WTC11 (cell line): ENCODE measurements at regions not wholly inside any gene's neighbourhood (a gene's known extent, or its start where the extent isn't known, plus 50 kb on each side); places are given as distances from the start of the nearest gene placed in this dataset.

Experiments used
- ATAC-seq: fragments of 200-7000 bp; cut with Tn5 transposase; 2 replicates; pipeline ENCODE4 v1.10.0; 2021; ENCODE audit warnings: mild to moderate bottlenecking, moderate library complexity
- CTCF ChIA-PET: fragments of 300-600 bp; sonication (Branson Sonifier 250); formaldehyde crosslinking; loops from one replicate; lab custom pipeline; 2021; ENCODE audit warnings: antibody characterized with exemption; lab: Charles Lee
- POLR2A ChIA-PET: fragments of 350-600 bp; sonication (Branson Sonifier 250); formaldehyde crosslinking; loops from one replicate; lab custom pipeline; 2021; ENCODE audit warnings: antibody characterized with exemption; lab: Charles Lee
- DNase-seq: peaks from one replicate; pipeline ENCODE4 v3.0.0; 2021; ENCODE audit warnings: low spot score
- H3K27ac Mint-ChIP-seq: 2 replicates; pipeline ENCODE4 v1.8.0; 2021; ENCODE audit warnings: mixed read lengths
- H3K27me3 Mint-ChIP-seq: 2 replicates; pipeline ENCODE4 v1.8.0; 2021; ENCODE audit warnings: low read depth, mild to moderate bottlenecking, moderate library complexity, mixed read lengths
- H3K36me3 Mint-ChIP-seq: 2 replicates; pipeline ENCODE4 v1.8.0; 2021; ENCODE audit warnings: mixed read lengths
- H3K4me1 Mint-ChIP-seq: 2 replicates; pipeline ENCODE4 v1.8.0; 2022; ENCODE audit warnings: mixed read lengths
- H3K4me3 Mint-ChIP-seq: 2 replicates; pipeline ENCODE4 v1.8.0; 2021; ENCODE audit warnings: mild to moderate bottlenecking, moderate library complexity, mixed read lengths
- H3K9me3 Mint-ChIP-seq: 2 replicates; pipeline ENCODE4 v1.8.0; 2021; ENCODE audit warnings: mixed read lengths
- ETV6 ChIP-seq: sonication (generic); formaldehyde crosslinking; IDR thresholded peaks from 2 replicates; pipeline ENCODE4 v1.8.1; 2022; ENCODE audit warnings: mild to moderate bottlenecking, missing genetic modification reagents
- FOXJ3 ChIP-seq: sonication (generic); formaldehyde crosslinking; IDR thresholded peaks from 2 replicates; pipeline ENCODE4 v1.9.0; 2021; ENCODE audit warnings: missing genetic modification reagents, mild to moderate bottlenecking, borderline replicate concordance
- FOXK1 ChIP-seq: sonication (generic); formaldehyde crosslinking; IDR thresholded peaks from 2 replicates; pipeline ENCODE4 v1.8.0; 2022; ENCODE audit warnings: mild to moderate bottlenecking, moderate library complexity, missing genetic modification reagents
- MYBL2 ChIP-seq: sonication (generic); formaldehyde crosslinking; IDR thresholded peaks from 2 replicates; pipeline ENCODE4 v1.8.1; 2023; ENCODE audit warnings: mild to moderate bottlenecking, moderate library complexity, missing genetic modification reagents
- NFE2L1 ChIP-seq: sonication (generic); formaldehyde crosslinking; IDR thresholded peaks from 2 replicates; pipeline ENCODE4 v1.8.1; 2023; ENCODE audit warnings: missing genetic modification reagents
- STAT6 ChIP-seq: sonication (generic); formaldehyde crosslinking; conservative IDR thresholded peaks from 2 replicates; pipeline ENCODE4 v1.8.1; 2023; ENCODE audit warnings: mild to moderate bottlenecking, low read depth, missing genetic modification reagents, moderate library complexity
- ZBTB43 ChIP-seq: sonication (generic); formaldehyde crosslinking; IDR thresholded peaks from 2 replicates; pipeline ENCODE4 v1.8.1; 2023; ENCODE audit warnings: mild to moderate bottlenecking, missing genetic modification reagents
- TF ChIP-seq, protein P1 (sequence below): sonication (generic); formaldehyde crosslinking; IDR thresholded peaks from 2 replicates; pipeline ENCODE4 v1.8.0; 2023; ENCODE audit warnings: missing genetic modification reagents
- TF ChIP-seq, protein P2 (sequence below): fragments of 250-450 bp; sonication (Bioruptor Pico); IDR thresholded peaks from 2 replicates; pipeline ENCODE4 v2.1.2; 2022; ENCODE audit warnings: mild to moderate bottlenecking, moderate library complexity
- TF ChIP-seq, protein P3 (sequence below): sonication (generic); formaldehyde crosslinking; IDR thresholded peaks from 2 replicates; pipeline ENCODE4 v1.8.1; 2023; ENCODE audit warnings: mild to moderate bottlenecking, missing genetic modification reagents, borderline replicate concordance
- TF ChIP-seq, protein P4 (sequence below): sonication (generic); formaldehyde crosslinking; IDR thresholded peaks from 2 replicates; pipeline ENCODE4 v1.8.0; 2022; ENCODE audit warnings: mild to moderate bottlenecking, missing genetic modification reagents
- TF ChIP-seq, protein P5 (sequence below): fragments of 250-450 bp; sonication (Bioruptor Pico); IDR thresholded peaks from 2 replicates; pipeline ENCODE4 v1.9.0; 2021; ENCODE audit warnings: moderate library complexity, mild to moderate bottlenecking, inconsistent platforms, borderline replicate concordance

- TF ChIP-seq, protein P1, sequence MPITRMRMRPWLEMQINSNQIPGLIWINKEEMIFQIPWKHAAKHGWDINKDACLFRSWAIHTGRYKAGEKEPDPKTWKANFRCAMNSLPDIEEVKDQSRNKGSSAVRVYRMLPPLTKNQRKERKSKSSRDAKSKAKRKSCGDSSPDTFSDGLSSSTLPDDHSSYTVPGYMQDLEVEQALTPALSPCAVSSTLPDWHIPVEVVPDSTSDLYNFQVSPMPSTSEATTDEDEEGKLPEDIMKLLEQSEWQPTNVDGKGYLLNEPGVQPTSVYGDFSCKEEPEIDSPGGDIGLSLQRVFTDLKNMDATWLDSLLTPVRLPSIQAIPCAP (CRISPR knock-in tag) = no peak
- TF ChIP-seq, protein P2, sequence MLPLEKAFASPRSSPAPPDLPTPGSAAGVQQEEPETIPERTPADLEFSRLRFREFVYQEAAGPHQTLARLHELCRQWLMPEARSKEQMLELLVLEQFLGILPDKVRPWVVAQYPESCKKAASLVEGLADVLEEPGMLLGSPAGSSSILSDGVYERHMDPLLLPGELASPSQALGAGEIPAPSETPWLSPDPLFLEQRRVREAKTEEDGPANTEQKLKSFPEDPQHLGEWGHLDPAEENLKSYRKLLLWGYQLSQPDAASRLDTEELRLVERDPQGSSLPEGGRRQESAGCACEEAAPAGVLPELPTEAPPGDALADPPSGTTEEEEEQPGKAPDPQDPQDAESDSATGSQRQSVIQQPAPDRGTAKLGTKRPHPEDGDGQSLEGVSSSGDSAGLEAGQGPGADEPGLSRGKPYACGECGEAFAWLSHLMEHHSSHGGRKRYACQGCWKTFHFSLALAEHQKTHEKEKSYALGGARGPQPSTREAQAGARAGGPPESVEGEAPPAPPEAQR (CRISPR knock-in tag) = no peak
- TF ChIP-seq MYBL2 (CRISPR knock-in tag) (no peak), STAT6 (CRISPR knock-in tag) (no peak)
- TF ChIP-seq, protein P3, sequence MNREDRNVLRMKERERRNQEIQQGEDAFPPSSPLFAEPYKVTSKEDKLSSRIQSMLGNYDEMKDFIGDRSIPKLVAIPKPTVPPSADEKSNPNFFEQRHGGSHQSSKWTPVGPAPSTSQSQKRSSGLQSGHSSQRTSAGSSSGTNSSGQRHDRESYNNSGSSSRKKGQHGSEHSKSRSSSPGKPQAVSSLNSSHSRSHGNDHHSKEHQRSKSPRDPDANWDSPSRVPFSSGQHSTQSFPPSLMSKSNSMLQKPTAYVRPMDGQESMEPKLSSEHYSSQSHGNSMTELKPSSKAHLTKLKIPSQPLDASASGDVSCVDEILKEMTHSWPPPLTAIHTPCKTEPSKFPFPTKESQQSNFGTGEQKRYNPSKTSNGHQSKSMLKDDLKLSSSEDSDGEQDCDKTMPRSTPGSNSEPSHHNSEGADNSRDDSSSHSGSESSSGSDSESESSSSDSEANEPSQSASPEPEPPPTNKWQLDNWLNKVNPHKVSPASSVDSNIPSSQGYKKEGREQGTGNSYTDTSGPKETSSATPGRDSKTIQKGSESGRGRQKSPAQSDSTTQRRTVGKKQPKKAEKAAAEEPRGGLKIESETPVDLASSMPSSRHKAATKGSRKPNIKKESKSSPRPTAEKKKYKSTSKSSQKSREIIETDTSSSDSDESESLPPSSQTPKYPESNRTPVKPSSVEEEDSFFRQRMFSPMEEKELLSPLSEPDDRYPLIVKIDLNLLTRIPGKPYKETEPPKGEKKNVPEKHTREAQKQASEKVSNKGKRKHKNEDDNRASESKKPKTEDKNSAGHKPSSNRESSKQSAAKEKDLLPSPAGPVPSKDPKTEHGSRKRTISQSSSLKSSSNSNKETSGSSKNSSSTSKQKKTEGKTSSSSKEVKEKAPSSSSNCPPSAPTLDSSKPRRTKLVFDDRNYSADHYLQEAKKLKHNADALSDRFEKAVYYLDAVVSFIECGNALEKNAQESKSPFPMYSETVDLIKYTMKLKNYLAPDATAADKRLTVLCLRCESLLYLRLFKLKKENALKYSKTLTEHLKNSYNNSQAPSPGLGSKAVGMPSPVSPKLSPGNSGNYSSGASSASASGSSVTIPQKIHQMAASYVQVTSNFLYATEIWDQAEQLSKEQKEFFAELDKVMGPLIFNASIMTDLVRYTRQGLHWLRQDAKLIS (CRISPR knock-in tag) = no peak
Observed at GRCh38 chr10:71127773-71128172, 84.6 kb upstream of the UNC5B start (continued).

DNA sequence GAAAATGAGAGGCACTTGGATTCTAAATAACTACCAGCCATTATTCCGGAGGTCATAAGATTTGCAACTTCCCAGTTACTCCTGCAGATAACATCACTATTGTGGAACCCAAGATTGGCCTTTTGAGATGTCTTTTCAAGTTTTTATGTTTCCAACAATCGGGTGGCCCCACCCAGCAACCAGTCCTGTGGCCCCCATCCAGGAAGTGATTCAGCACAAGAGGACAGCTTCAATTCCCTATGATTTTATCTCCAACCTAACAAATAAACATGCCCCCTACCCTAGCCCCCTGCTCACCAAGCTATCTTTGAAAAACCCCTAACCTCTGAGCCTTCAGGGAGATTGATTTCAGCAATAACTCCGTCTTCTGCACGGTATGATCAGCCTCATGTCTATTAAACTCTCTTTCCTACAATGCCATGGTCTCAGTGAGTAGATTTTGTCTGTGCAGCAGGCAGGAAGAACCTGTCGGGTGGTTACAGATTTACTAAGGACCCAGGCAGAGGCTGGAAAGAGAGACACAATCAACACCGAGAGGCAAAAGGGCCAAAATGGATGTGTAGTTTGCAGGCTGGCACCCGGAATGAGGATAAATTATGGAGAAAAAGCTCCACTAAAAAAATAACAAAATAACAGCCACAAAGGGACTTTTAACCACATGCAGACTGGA lies 83.9 kb upstream of the UNC5B start:
- Mint-ChIP-seq H3K36me3 (no peaks in the 10 kb centered on the region), H3K9me3 (no peaks in the 10 kb centered on the region), H3K27me3 (peaks cover 11% of the 10 kb centered on the region), H3K27ac (no peak overlapping the region), H3K4me1 (peaks cover 14% of the 10 kb centered on the region), H3K4me3 (no peak overlapping the region)
- ChIA-PET POLR2A (no interaction called here), CTCF (no interaction called here)
- ATAC-seq = no peak
- TF ChIP-seq, protein P4, sequence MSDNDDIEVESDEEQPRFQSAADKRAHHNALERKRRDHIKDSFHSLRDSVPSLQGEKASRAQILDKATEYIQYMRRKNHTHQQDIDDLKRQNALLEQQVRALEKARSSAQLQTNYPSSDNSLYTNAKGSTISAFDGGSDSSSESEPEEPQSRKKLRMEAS (CRISPR knock-in tag) = no peak
- TF ChIP-seq FOXJ3 (CRISPR knock-in tag) (no peak), NFE2L1 (CRISPR knock-in tag) (no peak), STAT6 (CRISPR knock-in tag) (no peak), FOXK1 (CRISPR knock-in tag) (no peak)
- no peak for DNase-seq

- no peak overlapping the region for H3K27ac Mint-ChIP-seq
- ChIA-PET CTCF (no interaction called here), POLR2A (no interaction called here)
- DNase-seq (no peak), ATAC-seq (no peak)
- no peak overlapping the region for H3K4me3 Mint-ChIP-seq
- peaks cover 27% of the 10 kb centered on the region for H3K4me1 Mint-ChIP-seq
- peaks cover 2% of the 10 kb centered on the region for H3K27me3 Mint-ChIP-seq
- H3K9me3 Mint-ChIP-seq = no peaks in the 10 kb centered on the region
- H3K36me3 Mint-ChIP-seq = no peaks in the 10 kb centered on the region
- TF ChIP-seq, protein P4 (CRISPR knock-in tag) = no peak
- TF ChIP-seq, protein P5, sequence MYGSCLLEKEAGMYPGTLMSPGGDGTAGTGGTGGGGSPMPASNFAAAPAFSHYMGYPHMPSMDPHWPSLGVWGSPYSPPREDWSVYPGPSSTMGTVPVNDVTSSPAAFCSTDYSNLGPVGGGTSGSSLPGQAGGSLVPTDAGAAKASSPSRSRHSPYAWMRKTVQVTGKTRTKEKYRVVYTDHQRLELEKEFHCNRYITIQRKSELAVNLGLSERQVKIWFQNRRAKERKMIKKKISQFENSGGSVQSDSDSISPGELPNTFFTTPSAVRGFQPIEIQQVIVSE = no peak
- TF ChIP-seq STAT6 (CRISPR knock-in tag) (no peak), ETV6 (CRISPR knock-in tag) (no peak), FOXJ3 (CRISPR knock-in tag) (no peak), ZBTB43 (CRISPR knock-in tag) (no peak)
Observed at GRCh38 chr10:71131096-71131495, 81.3 kb upstream of the UNC5B start.
